ENCODE measurements at regions not wholly inside any gene's neighbourhood (a gene's known extent, or its start where the extent isn't known, plus 50 kb on each side); places are given as distances from the start of the nearest gene placed in this dataset.

DNA sequence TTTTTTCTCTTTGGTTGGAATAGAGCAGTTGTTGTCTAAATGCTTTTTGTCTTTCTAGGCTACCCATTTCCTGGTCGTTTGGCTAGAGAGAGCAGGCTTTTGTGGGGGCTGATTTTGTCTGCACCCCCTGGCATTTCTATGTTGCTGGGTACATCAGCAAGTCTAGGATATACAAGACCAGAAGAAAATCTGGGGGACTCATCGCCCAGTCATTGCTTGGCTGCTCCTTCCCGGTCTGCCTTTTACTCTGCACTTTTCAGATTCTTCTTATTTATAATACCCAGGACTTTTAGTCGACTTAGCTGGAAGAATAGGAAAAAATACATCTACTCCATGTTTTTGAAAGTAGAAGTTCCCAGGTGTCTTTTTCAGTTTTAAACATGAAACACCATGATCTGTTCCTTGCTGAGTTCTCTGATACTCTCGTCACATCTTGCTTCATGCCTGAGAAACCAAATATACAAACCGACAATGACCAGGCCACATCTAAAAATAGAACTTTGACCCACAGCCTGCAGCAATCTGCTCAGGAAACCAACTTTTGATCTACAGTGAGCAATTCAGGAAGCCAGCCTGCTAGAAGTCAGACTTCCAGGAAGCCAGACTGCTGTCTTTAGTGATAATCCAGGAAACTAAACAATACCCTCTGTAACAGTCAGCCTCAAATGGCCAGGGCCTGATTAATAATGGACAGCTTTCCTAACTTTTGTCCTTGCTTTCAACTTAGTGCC, 163.8 kb upstream of the MEX3C start:
- H3K27ac Mint-ChIP-seq = peak overlapping the region in 1 of 9 donors; percentile 20
- Histone ChIP-seq H3K4me3 (ENCODE audit: low read length) (no peak overlapping the region), H3K9me3 (ENCODE audit: control insufficient read depth in 2 of 3, low read length in 3 of 3) (no peaks in the 10 kb centered on the region), H3K4me1 (ENCODE audit: control insufficient read depth in 2 of 2, insufficient read depth in 2 of 2, low read length in 2 of 2) (no peaks in the 10 kb centered on the region), H3K27ac (ENCODE audit: low read depth, low read length) (no peak overlapping the region), H3K36me3 (ENCODE audit: control insufficient read depth in 2 of 3, insufficient read depth in 3 of 3, low read length in 3 of 3) (no peaks in the 10 kb centered on the region), H3K27me3 (ENCODE audit: control insufficient read depth in 2 of 2, insufficient read depth in 2 of 2, low read length in 2 of 2) (no peaks in the 10 kb centered on the region)
- POLR2A ChIA-PET = interaction anchor here (0.7 kb wide), 1 partner anchor 12 kb away, joined by 3 read pairs; no protein-coding TSS in a partner anchor
- H3K9me3 Mint-ChIP-seq = peaks cover 0 to 2% (median 0%) of the 10 kb centered on the region in 11 donors
- H3K4me1 Mint-ChIP-seq = peaks cover 0 to 12% (median 0%) of the 10 kb centered on the region in 7 donors
- CTCF ChIA-PET = interaction anchor here (0.6 kb wide), 1 partner anchor 54 kb away, joined by 3 read pairs; no protein-coding TSS in a partner anchor
- peaks cover 0 to 16% (median 4%) of the 10 kb centered on the region in 5 donors for H3K27me3 Mint-ChIP-seq
- DNase-seq (no peak), ATAC-seq (peak; percentile 40)
- H3K4me3 Mint-ChIP-seq = peak overlapping the region in 1 of 10 donors; percentile 71
- intact Hi-C loops (cut with micrococcal nuclease) = no loop called here
- no peaks in the 10 kb centered on the region for H3K36me3 Mint-ChIP-seq

DNA sequence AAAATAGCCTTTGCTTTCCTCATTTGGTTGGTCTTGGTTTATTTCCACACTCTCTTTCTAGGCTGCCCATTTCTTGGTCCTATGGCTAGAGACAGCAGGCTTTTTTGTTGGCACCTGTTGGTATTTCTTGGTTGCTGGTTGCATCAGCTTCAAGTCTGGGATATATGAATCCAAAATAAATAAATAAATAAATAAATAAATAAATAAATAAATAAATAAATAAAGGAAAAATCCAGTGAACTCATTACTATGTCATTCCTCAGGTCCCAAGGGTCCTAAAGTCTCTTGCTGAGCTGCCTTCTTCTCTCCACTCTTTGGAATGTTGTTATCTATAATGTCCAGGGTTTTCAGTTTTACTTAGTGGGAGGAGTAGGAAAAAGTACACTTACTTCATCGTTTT, 165.9 kb upstream of the MEX3C start:
- Histone ChIP-seq H3K27ac (ENCODE audit: low read depth, low read length) (no peak overlapping the region), H3K4me1 (ENCODE audit: control insufficient read depth in 2 of 2, insufficient read depth in 2 of 2, low read length in 2 of 2) (no peaks in the 10 kb centered on the region), H3K4me3 (ENCODE audit: low read length) (no peak overlapping the region), H3K27me3 (ENCODE audit: control insufficient read depth in 2 of 2, insufficient read depth in 2 of 2, low read length in 2 of 2) (no peaks in the 10 kb centered on the region), H3K9me3 (ENCODE audit: control insufficient read depth in 2 of 3, low read length in 3 of 3) (no peaks in the 10 kb centered on the region), H3K36me3 (ENCODE audit: control insufficient read depth in 2 of 3, insufficient read depth in 3 of 3, low read length in 3 of 3) (no peaks in the 10 kb centered on the region)
- CTCF ChIA-PET = no interaction called here
- H3K36me3 Mint-ChIP-seq = no peaks in the 10 kb centered on the region
- H3K27me3 Mint-ChIP-seq = peaks cover 0 to 10% (median 4%) of the 10 kb centered on the region in 5 donors
- no peak overlapping the region for H3K4me3 Mint-ChIP-seq
- intact Hi-C loops (cut with micrococcal nuclease) = no loop called here
- no peak overlapping the region for H3K27ac Mint-ChIP-seq
- ATAC-seq (no peak), DNase-seq (no peak)
- POLR2A ChIA-PET = no interaction called here
- H3K4me1 Mint-ChIP-seq = peaks cover 0 to 12% (median 0%) of the 10 kb centered on the region in 7 donors
- no peaks in the 10 kb centered on the region for H3K9me3 Mint-ChIP-seq

- no peak overlapping the region for H3K4me3 ChIP-seq (ENCODE audit: low read length)
- DNase-seq (no peak), ATAC-seq (no peak)
- Mint-ChIP-seq H3K36me3 (peaks cover 0 to 4% (median 0%) of the 10 kb centered on the region in 5 donors), H3K27me3 (peaks cover 24 to 49% (median 37%) of the 10 kb centered on the region in 5 donors), H3K27ac (no peak overlapping the region), H3K4me3 (no peak overlapping the region), H3K9me3 (peaks cover 0 to 14% (median 7%) of the 10 kb centered on the region in 11 donors), H3K4me1 (no peaks in the 10 kb centered on the region)
- CTCF ChIA-PET = no interaction called here
- no peak overlapping the region for H3K27ac ChIP-seq (ENCODE audit: low read depth, low read length)
- no peaks in the 10 kb centered on the region for H3K9me3 ChIP-seq (ENCODE audit: control insufficient read depth in 2 of 3, low read length in 3 of 3)
- H3K4me1 ChIP-seq (ENCODE audit: control insufficient read depth in 2 of 2, insufficient read depth in 2 of 2, low read length in 2 of 2) = no peaks in the 10 kb centered on the region
- intact Hi-C loops (cut with micrococcal nuclease) = no loop called here
- no peaks in the 10 kb centered on the region for H3K27me3 ChIP-seq (ENCODE audit: control insufficient read depth in 2 of 2, insufficient read depth in 2 of 2, low read length in 2 of 2)
- H3K36me3 ChIP-seq (ENCODE audit: control insufficient read depth in 2 of 3, insufficient read depth in 3 of 3, low read length in 3 of 3) = no peaks in the 10 kb centered on the region
- POLR2A ChIA-PET = interaction anchor here (0.6 kb wide), 1 partner anchor 291 kb away, joined by 4 read pairs; no protein-coding TSS in a partner anchor
Measured at GRCh38 chr18:51370996-51371395, 173.5 kb upstream of the MEX3C start.

GRCh38 chr18:51371929-51372328, 174.4 kb upstream of the MEX3C start:
- DNase-seq = no peak
- no peak overlapping the region for H3K4me3 Mint-ChIP-seq
- intact Hi-C loops (cut with micrococcal nuclease) = no loop called here

DNA sequence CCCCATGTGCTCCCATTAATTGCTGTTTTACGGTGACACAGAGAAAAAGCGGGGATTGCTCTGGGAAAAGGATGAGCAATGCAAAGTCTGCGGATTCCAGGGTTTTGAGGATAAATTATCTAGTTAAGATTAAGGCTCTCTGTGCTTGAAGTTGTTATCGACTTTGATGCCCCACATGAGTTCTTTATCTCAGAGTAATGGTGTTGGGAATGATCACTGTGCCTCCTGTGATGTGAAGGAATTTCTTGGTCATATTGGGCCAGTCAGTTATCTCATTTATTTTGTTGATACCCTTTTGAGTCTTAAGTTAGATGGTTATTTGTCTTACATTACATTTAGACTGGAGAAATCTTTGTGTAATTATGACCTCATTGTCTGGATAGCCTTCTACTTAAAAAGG, 184.6 kb upstream of the MEX3C start:
- no peak overlapping the region for H3K4me3 Mint-ChIP-seq
- H3K9me3 ChIP-seq (ENCODE audit: control insufficient read depth in 2 of 3, low read length in 3 of 3) = no peaks in the 10 kb centered on the region
- H3K27me3 ChIP-seq (ENCODE audit: control insufficient read depth in 2 of 2, insufficient read depth in 2 of 2, low read length in 2 of 2) = no peaks in the 10 kb centered on the region
- H3K4me1 ChIP-seq (ENCODE audit: control insufficient read depth in 2 of 2, insufficient read depth in 2 of 2, low read length in 2 of 2) = no peaks in the 10 kb centered on the region
- no peak overlapping the region for H3K27ac ChIP-seq (ENCODE audit: low read depth, low read length)
- H3K4me3 ChIP-seq (ENCODE audit: low read length) = no peak overlapping the region
- intact Hi-C loops (cut with micrococcal nuclease) = no loop called here
- ATAC-seq (no peak), DNase-seq (no peak)
- H3K36me3 Mint-ChIP-seq = no peaks in the 10 kb centered on the region
- no peak overlapping the region for H3K27ac Mint-ChIP-seq
- CTCF ChIA-PET = no interaction called here
- peaks cover 0 to 3% (median under 1%) of the 10 kb centered on the region in 5 donors for H3K27me3 Mint-ChIP-seq
- POLR2A ChIA-PET = no interaction called here
- no peaks in the 10 kb centered on the region for H3K4me1 Mint-ChIP-seq
- H3K36me3 ChIP-seq (ENCODE audit: control insufficient read depth in 2 of 3, insufficient read depth in 3 of 3, low read length in 3 of 3) = no peaks in the 10 kb centered on the region
- H3K9me3 Mint-ChIP-seq = peaks cover 0 to under 1% (median 0%) of the 10 kb centered on the region in 11 donors

More at GRCh38 chr18:51371929-51372328, 174.4 kb upstream of the MEX3C start:
- Histone ChIP-seq H3K9me3 (ENCODE audit: control insufficient read depth in 2 of 3, low read length in 3 of 3) (no peaks in the 10 kb centered on the region), H3K27me3 (ENCODE audit: control insufficient read depth in 2 of 2, insufficient read depth in 2 of 2, low read length in 2 of 2) (no peaks in the 10 kb centered on the region), H3K4me3 (ENCODE audit: low read length) (no peak overlapping the region), H3K4me1 (ENCODE audit: control insufficient read depth in 2 of 2, insufficient read depth in 2 of 2, low read length in 2 of 2) (no peaks in the 10 kb centered on the region), H3K36me3 (ENCODE audit: control insufficient read depth in 2 of 3, insufficient read depth in 3 of 3, low read length in 3 of 3) (no peaks in the 10 kb centered on the region), H3K27ac (ENCODE audit: low read depth, low read length) (no peak overlapping the region)
- H3K27me3 Mint-ChIP-seq = peaks cover 25 to 59% (median 37%) of the 10 kb centered on the region in 5 donors
- ChIA-PET CTCF (no interaction called here), POLR2A (no interaction called here)
- peaks cover 0 to 14% (median 7%) of the 10 kb centered on the region in 11 donors for H3K9me3 Mint-ChIP-seq
- no peak for ATAC-seq
- peaks cover 0 to 4% (median 0%) of the 10 kb centered on the region in 5 donors for H3K36me3 Mint-ChIP-seq
- no peaks in the 10 kb centered on the region for H3K4me1 Mint-ChIP-seq
- H3K27ac Mint-ChIP-seq = no peak overlapping the region

DNA sequence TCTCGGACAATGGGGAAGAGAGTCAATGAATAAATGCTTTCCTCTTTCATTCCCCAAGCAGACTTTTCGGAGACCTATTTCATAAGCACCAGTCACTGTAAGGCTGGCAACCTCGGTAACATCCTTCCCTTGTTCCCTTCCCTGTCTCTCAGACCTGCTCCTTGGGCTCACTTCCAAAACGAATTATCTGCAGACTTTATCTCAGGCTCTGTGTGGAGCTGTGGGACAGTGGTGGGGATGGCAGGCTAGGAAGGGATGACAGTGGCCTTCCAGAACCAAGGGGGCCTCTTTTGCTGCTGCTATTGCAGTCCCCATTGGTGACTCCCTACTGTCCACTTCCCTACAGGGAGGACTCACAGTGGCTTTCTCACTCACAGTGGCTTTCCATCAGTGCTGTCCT, 185.6 kb upstream of the MEX3C start:
- POLR2A ChIA-PET = no interaction called here
- Mint-ChIP-seq H3K27ac (no peak overlapping the region), H3K4me3 (no peak overlapping the region), H3K27me3 (peaks cover 0 to 8% (median 4%) of the 10 kb centered on the region in 5 donors), H3K4me1 (no peaks in the 10 kb centered on the region), H3K36me3 (no peaks in the 10 kb centered on the region), H3K9me3 (no peaks in the 10 kb centered on the region)
- ATAC-seq = no peak
- no peak for DNase-seq
- no peaks in the 10 kb centered on the region for H3K9me3 ChIP-seq (ENCODE audit: control insufficient read depth in 2 of 3, low read length in 3 of 3)
- H3K27me3 ChIP-seq (ENCODE audit: control insufficient read depth in 2 of 2, insufficient read depth in 2 of 2, low read length in 2 of 2) = no peaks in the 10 kb centered on the region
- no peak overlapping the region for H3K27ac ChIP-seq (ENCODE audit: low read depth, low read length)
- intact Hi-C loops (cut with micrococcal nuclease) = no loop called here
- H3K36me3 ChIP-seq (ENCODE audit: control insufficient read depth in 2 of 3, insufficient read depth in 3 of 3, low read length in 3 of 3) = no peaks in the 10 kb centered on the region
- CTCF ChIA-PET = no interaction called here
- H3K4me1 ChIP-seq (ENCODE audit: control insufficient read depth in 2 of 2, insufficient read depth in 2 of 2, low read length in 2 of 2) = no peaks in the 10 kb centered on the region
- no peak overlapping the region for H3K4me3 ChIP-seq (ENCODE audit: low read length)

- DNase-seq (no peak), ATAC-seq (no peak)
- Histone ChIP-seq H3K9me3 (ENCODE audit: control insufficient read depth in 2 of 3, low read length in 3 of 3) (no peaks in the 10 kb centered on the region), H3K27ac (ENCODE audit: low read depth, low read length) (no peak overlapping the region), H3K36me3 (ENCODE audit: control insufficient read depth in 2 of 3, insufficient read depth in 3 of 3, low read length in 3 of 3) (no peaks in the 10 kb centered on the region), H3K27me3 (ENCODE audit: control insufficient read depth in 2 of 2, insufficient read depth in 2 of 2, low read length in 2 of 2) (no peaks in the 10 kb centered on the region), H3K4me3 (ENCODE audit: low read length) (no peak overlapping the region), H3K4me1 (ENCODE audit: control insufficient read depth in 2 of 2, insufficient read depth in 2 of 2, low read length in 2 of 2) (no peaks in the 10 kb centered on the region)
- H3K27me3 Mint-ChIP-seq = peaks cover 0 to 9% (median 6%) of the 10 kb centered on the region in 5 donors
- no peaks in the 10 kb centered on the region for H3K9me3 Mint-ChIP-seq
- no peak overlapping the region for H3K4me3 Mint-ChIP-seq
- H3K4me1 Mint-ChIP-seq = no peaks in the 10 kb centered on the region
- intact Hi-C loops (cut with micrococcal nuclease) = loop anchor here (1.0 kb wide), 1 partner anchor 273 kb away; no protein-coding TSS in a partner anchor
- no peaks in the 10 kb centered on the region for H3K36me3 Mint-ChIP-seq
- ChIA-PET POLR2A (no interaction called here), CTCF (interaction anchor here (0.6 kb wide), 1 partner anchor 489 kb away, joined by 3 read pairs; no protein-coding TSS in a partner anchor)
- H3K27ac Mint-ChIP-seq = no peak overlapping the region
Measured at GRCh38 chr18:51383711-51384110, 186.2 kb upstream of the MEX3C start.
